Activated naive CD8-positive, alpha-beta T cell treated with anti-CD3 and anti-CD28 coated beads, Interleukin-2, amount 10 ng/mL, durations not matched to agents 7 days and 5 days (primary cell): ENCODE measurements at regions not wholly inside any gene's neighbourhood (a gene's known extent, or its start where the extent isn't known, plus 50 kb on each side); places are given as distances from the start of the nearest gene placed in this dataset.

Experiments
- ATAC-seq: fragments of 150-1000 bp; cut with Tn5 transposase; one replicate; pipeline ENCODE4 v1.10.0; 2021; ENCODE audit warnings: low read depth, moderate library complexity
- POLR2A ChIA-PET: fragments of 350-600 bp; sonication (Branson Sonifier 250); formaldehyde crosslinking; loops from one replicate; lab custom pipeline; 2021; ENCODE audit warnings: antibody characterized with exemption; lab: Charles Lee
- DNase-seq: peaks from one replicate; pipeline ENCODE4 v3.0.0; 2021
- H3K27ac Mint-ChIP-seq: one replicate; pipeline ENCODE4 v1.8.0; 2022; ENCODE audit warnings: mild to moderate bottlenecking, mixed read lengths
- H3K27me3 Mint-ChIP-seq: one replicate; pipeline ENCODE4 v1.8.0; 2022; ENCODE audit warnings: mild to moderate bottlenecking, moderate library complexity, mixed read lengths
- H3K36me3 Mint-ChIP-seq: one replicate; pipeline ENCODE4 v1.8.0; 2021; ENCODE audit warnings: mild to moderate bottlenecking, mixed read lengths
- H3K4me1 Mint-ChIP-seq: one replicate; pipeline ENCODE4 v1.8.0; 2021; ENCODE audit warnings: mixed read lengths
- H3K4me3 Mint-ChIP-seq: one replicate; pipeline ENCODE4 v1.8.0; 2022; ENCODE audit warnings: mild to moderate bottlenecking, moderate library complexity, mixed read lengths
- H3K9me3 Mint-ChIP-seq: one replicate; pipeline ENCODE4 v1.8.0; 2021; ENCODE audit warnings: mixed read lengths

DNA sequence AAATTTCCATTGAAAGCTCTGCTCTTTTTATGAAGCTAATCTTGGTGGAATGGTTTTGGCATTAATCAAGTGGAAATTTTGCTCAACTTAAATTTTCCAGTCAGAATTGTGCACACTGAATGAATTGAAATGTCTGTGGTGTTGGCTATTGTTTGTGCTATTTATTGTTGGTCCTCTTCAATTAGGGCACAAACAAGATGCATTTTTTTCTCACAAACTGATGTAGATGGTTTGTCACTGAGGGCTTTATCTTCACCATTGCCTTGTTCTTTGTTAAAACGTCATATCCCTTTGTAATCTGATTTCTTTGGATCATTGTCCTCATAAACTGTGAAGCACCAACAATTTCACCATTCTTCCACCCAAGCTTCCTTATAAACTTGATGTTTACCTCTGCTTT, 152.1 kb upstream of the RHOBTB1 start:
- POLR2A ChIA-PET, result no interaction called here

DNA sequence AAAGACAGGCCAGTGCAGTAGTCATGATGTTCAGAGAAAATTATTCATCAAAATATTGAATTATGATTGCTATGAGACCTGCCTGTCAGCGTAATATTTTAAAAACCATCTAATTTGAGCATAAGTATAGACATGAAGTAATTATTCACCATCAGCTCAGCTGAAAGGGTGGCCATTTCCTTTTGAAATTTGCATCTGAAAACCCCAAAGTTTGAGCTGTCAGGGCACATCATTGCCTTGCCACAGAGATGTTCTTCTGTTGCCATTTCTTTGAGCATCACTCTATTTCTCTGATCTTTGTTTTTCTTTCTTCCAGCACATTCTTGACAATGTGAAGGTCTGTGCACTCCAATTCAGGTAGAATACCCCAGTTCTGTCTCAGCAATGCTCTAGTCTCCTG, 147.5 kb upstream of the RHOBTB1 start:
- H3K9me3 Mint-ChIP-seq, result no peaks in the 10 kb centered on the region
- DNase-seq (no peak), ATAC-seq (no peak)
- no peaks in the 10 kb centered on the region for H3K4me1 Mint-ChIP-seq
- H3K36me3 Mint-ChIP-seq, result no peaks in the 10 kb centered on the region
- H3K27ac Mint-ChIP-seq, result no peak overlapping the region
- no peaks in the 10 kb centered on the region for H3K27me3 Mint-ChIP-seq
- no peak overlapping the region for H3K4me3 Mint-ChIP-seq
- POLR2A ChIA-PET, result no interaction called here

More for the DNA sequence above, 152.1 kb upstream of the RHOBTB1 start:
- no peaks in the 10 kb centered on the region for H3K27me3 Mint-ChIP-seq
- H3K36me3 Mint-ChIP-seq, result no peaks in the 10 kb centered on the region
- H3K4me1 Mint-ChIP-seq, result peaks cover 2% of the 10 kb centered on the region
- H3K27ac Mint-ChIP-seq, result no peak overlapping the region
- ATAC-seq (no peak), DNase-seq (no peak)
- H3K4me3 Mint-ChIP-seq, result no peak overlapping the region
- no peaks in the 10 kb centered on the region for H3K9me3 Mint-ChIP-seq

DNA sequence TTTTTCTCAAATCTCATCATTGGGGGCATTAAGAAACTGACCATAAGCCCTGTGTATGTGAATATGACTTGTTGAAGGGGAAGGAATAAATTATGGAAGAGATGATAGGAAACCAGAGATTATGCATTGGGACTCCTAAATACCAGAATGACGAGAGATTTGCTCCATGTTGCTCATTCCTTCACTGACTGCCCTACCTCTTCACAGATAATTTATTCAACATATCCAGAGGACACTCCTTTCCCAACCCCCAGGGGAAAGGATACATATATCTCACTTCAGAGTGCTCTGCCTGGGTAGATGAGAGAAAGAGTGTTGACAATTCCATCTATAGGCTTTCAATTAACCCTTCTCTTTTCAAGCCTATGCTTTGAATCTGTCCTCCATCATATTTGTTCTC, 145.3 kb upstream of the RHOBTB1 start:
- ATAC-seq (no peak), DNase-seq (no peak)
- no peak overlapping the region for H3K27ac Mint-ChIP-seq
- peaks cover 1% of the 10 kb centered on the region for H3K36me3 Mint-ChIP-seq
- POLR2A ChIA-PET, result no interaction called here
- H3K27me3 Mint-ChIP-seq, result no peaks in the 10 kb centered on the region
- no peak overlapping the region for H3K4me3 Mint-ChIP-seq
- no peaks in the 10 kb centered on the region for H3K4me1 Mint-ChIP-seq
- H3K9me3 Mint-ChIP-seq, result peaks cover 2% of the 10 kb centered on the region

DNA sequence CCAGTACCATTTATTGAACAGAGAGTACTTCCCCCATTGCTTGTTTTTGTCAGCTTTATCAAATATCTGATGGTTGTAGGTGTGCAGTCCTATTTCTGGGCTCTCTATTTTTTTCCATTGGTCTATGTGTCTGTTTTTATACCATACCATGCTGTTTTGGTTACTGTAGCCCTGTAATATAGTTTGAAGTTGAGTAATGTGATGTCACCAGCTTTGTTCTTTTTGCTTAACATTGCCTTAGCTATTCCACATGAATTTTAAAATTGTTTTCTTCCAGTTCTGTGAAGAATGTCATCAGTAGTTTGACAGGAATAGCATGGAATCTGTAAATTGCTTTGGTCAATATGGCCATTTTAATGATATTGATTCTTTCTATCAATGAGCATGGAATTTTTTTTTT, 140.5 kb upstream of the RHOBTB1 start:
- POLR2A ChIA-PET, result no interaction called here
- H3K27ac Mint-ChIP-seq, result no peak overlapping the region
- peaks cover 1% of the 10 kb centered on the region for H3K36me3 Mint-ChIP-seq
- no peak for ATAC-seq
- H3K9me3 Mint-ChIP-seq, result peaks cover 2% of the 10 kb centered on the region
- DNase-seq, result no peak
- H3K4me1 Mint-ChIP-seq, result no peaks in the 10 kb centered on the region
- no peaks in the 10 kb centered on the region for H3K27me3 Mint-ChIP-seq
- H3K4me3 Mint-ChIP-seq, result no peak overlapping the region

DNA sequence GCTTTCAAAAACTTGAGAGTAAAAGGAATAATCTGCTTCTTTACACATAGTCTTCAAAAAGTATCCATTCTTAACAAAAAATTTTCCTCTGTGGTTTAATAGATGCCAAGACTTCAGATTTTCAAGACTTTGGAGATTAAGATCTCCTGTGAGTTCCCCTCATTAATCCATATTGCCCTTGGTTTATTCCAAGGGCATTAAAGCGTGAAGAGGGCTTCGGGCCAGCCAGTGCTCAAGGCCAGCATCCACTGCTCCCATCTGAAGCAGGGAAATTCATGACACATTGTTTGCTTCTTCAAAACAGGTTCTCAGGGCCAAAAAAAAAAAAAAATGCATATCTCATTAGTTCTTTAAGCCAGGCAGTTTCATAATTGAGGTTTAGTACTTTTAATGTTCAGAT, 137.3 kb upstream of the RHOBTB1 start:
- Mint-ChIP-seq H3K4me3 (no peak overlapping the region), H3K4me1 (no peaks in the 10 kb centered on the region), H3K36me3 (peaks cover 1% of the 10 kb centered on the region), H3K9me3 (peaks cover 2% of the 10 kb centered on the region), H3K27me3 (no peaks in the 10 kb centered on the region), H3K27ac (no peak overlapping the region)
- POLR2A ChIA-PET, result no interaction called here
- no peak for DNase-seq
- ATAC-seq, result no peak

DNA sequence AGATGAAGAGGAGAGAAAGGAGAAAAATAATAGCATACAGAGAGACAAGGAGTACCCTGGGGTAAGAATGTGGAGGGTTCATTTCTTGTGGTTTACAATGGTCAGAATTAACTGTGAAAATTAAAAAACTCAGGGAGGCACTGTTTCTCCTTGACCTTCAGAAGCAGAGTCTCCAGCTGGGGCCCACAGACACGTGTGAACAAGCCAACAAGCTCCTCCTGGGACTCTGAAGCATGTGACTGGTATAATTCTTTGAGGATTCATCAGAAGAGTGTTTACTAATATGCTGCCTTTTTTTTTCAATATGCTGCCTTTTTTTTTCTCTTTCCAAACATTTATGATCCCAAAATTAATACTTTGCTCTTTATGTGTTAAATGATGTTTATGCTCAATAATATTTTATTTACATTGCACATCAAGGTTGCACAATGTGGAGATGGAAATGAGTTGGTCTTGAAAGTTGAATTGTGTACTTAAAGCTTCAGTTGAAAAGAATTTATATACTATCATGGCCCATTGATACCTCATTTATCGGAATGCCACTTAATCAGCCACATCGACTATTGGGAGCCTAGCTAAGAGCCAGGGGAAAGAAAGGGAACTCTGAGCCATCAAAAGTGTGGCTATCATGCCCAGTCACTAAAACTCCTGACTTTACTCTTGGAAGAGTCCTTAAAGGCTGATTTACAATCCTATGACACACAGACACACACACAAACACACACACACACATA, 134.7 kb upstream of the RHOBTB1 start:
- no peaks in the 10 kb centered on the region for H3K36me3 Mint-ChIP-seq
- H3K4me1 Mint-ChIP-seq, result no peaks in the 10 kb centered on the region
- ATAC-seq, result no peak
- POLR2A ChIA-PET, result no interaction called here
- no peak overlapping the region for H3K4me3 Mint-ChIP-seq
- DNase-seq, result no peak
- H3K9me3 Mint-ChIP-seq, result no peaks in the 10 kb centered on the region
- no peaks in the 10 kb centered on the region for H3K27me3 Mint-ChIP-seq
- H3K27ac Mint-ChIP-seq, result no peak overlapping the region

DNA sequence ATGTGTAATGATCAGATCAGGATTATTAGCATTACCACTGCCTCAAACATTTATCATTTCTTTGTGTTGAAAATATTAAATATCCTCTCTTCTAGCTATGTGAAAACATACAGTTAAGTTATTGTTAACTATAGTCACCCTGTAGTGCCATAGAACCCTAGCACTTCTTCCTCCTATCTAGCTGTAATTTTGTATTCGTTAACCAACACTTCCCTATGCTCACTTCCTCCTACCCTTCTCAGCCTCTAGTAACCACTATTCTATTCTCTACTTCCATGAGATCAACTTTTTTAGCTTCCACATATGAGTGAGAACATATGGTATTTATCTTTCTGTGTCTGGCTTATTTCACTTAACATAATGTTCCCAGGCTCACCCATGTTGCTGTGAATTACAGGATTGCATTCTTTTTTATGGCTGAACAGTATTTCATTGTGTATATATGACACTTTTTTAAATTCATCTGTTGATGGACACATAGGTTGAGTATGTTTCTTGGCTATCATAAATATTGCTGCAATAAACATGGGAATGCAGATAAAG, 132.7 kb upstream of the RHOBTB1 start:
- ATAC-seq (no peak), DNase-seq (no peak)
- Mint-ChIP-seq H3K27me3 (no peaks in the 10 kb centered on the region), H3K4me3 (no peak overlapping the region), H3K4me1 (no peaks in the 10 kb centered on the region), H3K36me3 (no peaks in the 10 kb centered on the region), H3K9me3 (no peaks in the 10 kb centered on the region), H3K27ac (no peak overlapping the region)
- POLR2A ChIA-PET, result no interaction called here

DNA sequence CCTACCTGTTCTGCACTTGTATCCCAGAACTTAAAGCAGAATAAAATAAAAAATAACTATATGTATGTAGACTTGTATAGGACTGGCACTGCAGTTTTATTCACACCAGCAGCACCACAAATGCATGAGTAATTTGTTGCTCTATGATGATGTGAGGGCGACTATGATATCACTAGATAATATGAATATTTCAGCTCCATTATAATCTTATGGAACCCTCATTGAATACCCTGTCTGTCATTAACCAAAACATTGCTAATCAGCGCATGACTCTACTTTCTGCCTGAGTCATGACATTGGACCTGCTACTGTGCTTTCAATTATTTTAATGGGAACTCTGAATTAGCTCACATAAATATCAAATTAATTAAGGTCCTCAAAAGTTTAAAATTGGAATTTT, 129.4 kb upstream of the RHOBTB1 start:
- Mint-ChIP-seq H3K36me3 (no peaks in the 10 kb centered on the region), H3K27me3 (peaks cover 3% of the 10 kb centered on the region), H3K9me3 (no peaks in the 10 kb centered on the region), H3K27ac (no peak overlapping the region), H3K4me1 (no peaks in the 10 kb centered on the region), H3K4me3 (no peak overlapping the region)
- ATAC-seq (no peak), DNase-seq (no peak)
- POLR2A ChIA-PET, result no interaction called here

DNA sequence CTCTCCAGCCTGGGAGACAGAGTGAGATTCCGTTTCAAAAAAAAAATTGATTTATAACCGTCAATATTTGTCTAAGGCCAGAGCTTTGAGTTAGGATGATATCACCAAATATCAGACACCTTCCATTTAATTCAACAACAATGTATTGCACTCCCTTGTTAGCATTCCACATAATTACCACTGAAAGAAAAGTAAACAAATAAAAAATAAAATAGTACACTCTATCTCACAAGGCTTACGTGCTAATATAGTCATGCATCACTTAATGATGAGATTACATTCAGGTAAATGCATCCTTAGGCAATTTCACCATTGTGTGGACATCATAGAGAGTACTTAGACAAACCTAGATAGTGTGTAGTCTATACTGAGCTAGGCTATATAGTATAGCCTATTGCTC, 127.6 kb upstream of the RHOBTB1 start:
- H3K27ac Mint-ChIP-seq, result no peak overlapping the region
- POLR2A ChIA-PET, result no interaction called here
- H3K36me3 Mint-ChIP-seq, result no peaks in the 10 kb centered on the region
- no peak overlapping the region for H3K4me3 Mint-ChIP-seq
- no peaks in the 10 kb centered on the region for H3K4me1 Mint-ChIP-seq
- DNase-seq (no peak), ATAC-seq (no peak)
- peaks cover 3% of the 10 kb centered on the region for H3K27me3 Mint-ChIP-seq
- no peaks in the 10 kb centered on the region for H3K9me3 Mint-ChIP-seq

DNA sequence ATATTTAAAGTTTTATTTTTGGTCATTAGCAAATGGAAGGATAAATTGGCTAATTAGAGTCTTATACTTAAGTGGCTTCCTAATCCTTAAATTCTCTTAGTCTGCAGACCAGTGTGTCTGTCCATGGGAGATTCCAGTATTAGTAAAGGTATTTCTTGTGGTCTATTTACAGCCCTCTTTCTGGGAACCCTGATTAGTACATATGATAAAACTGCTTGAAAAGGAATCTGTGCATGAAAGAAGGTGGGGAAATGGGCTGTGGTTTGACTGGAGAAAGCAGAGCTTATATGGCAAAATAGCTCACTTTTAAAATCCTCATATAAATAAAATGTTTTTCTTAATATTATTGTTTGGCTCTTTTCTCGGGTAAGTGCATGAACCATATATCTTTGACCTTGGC, 124.5 kb upstream of the RHOBTB1 start:
- ATAC-seq (no peak), DNase-seq (no peak)
- peaks cover 3% of the 10 kb centered on the region for H3K27me3 Mint-ChIP-seq
- POLR2A ChIA-PET, result no interaction called here
- no peak overlapping the region for H3K27ac Mint-ChIP-seq
- no peaks in the 10 kb centered on the region for H3K36me3 Mint-ChIP-seq
- H3K4me1 Mint-ChIP-seq, result no peaks in the 10 kb centered on the region
- no peaks in the 10 kb centered on the region for H3K9me3 Mint-ChIP-seq
- H3K4me3 Mint-ChIP-seq, result no peak overlapping the region

DNA sequence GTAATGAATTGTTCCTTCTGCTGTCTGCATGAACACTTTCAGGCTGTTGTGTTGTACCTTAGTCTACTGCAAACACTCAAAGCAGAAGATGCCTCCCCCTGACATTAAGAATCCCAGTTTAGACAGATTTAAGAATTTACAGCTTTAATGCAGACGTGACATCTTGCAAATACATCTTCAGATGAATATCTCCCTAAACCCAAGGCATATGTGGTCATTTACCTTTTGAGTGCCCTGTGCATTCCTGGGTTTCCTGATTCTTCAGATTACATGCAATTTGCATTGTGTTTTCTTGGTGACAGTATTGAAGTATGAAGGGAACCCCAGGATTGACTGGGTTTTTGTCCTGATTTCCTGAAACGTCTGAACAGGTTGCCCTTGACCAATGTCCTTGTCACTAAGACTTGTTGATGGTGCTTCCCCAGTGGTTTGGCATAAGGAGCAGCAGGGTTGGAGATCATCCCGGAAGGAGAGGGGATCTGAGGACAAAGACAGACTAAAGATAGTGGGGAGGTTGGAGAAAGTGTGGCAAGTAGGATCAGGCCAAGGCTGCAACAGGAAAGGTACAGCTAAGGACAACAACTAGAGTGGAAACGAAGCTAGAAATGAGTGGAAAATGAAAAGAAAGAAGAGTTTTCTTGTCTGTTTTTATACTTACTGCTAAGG, 123.8 kb upstream of the RHOBTB1 start:
- Mint-ChIP-seq H3K4me3 (no peak overlapping the region), H3K27me3 (peaks cover 3% of the 10 kb centered on the region), H3K4me1 (no peaks in the 10 kb centered on the region), H3K9me3 (no peaks in the 10 kb centered on the region), H3K27ac (no peak overlapping the region), H3K36me3 (no peaks in the 10 kb centered on the region)
- DNase-seq (no peak), ATAC-seq (no peak)
- POLR2A ChIA-PET, result no interaction called here

DNA sequence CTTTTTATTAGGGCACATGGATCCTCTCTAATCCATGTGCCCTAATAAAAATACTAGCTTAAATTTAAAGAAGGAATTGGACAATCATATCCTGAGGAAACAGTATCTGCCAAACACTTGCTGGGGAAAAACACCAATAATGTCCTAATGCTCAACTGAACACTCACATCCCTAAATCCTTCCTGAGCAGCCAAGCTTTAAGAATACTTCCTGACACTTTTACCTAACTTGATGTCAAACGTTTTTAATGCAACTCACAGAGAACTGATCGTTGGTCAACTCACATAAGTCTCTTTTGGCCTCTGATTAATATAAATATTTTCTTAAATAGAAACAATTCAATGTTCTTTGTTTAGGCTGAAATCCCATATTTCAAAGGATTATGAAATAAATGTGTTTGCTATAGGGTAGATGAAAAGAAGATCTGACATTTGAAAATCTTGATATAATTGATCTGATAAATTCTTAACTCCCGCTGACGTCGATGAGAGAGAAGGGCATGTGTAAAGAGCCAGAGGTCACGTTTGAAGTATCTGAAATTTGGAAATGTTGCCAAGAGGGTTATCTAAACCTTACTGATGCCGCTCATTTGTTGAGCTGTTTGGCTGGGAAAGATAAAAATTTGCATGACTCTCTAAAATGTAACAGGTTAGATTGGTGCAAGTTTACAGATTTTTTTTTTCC, 122.8 kb upstream of the RHOBTB1 start:
- H3K27me3 Mint-ChIP-seq, result peaks cover 3% of the 10 kb centered on the region
- H3K27ac Mint-ChIP-seq, result no peak overlapping the region
- ATAC-seq (no peak), DNase-seq (no peak)
- POLR2A ChIA-PET, result no interaction called here
- no peaks in the 10 kb centered on the region for H3K9me3 Mint-ChIP-seq
- H3K4me1 Mint-ChIP-seq, result no peaks in the 10 kb centered on the region
- H3K4me3 Mint-ChIP-seq, result no peak overlapping the region
- no peaks in the 10 kb centered on the region for H3K36me3 Mint-ChIP-seq

DNA sequence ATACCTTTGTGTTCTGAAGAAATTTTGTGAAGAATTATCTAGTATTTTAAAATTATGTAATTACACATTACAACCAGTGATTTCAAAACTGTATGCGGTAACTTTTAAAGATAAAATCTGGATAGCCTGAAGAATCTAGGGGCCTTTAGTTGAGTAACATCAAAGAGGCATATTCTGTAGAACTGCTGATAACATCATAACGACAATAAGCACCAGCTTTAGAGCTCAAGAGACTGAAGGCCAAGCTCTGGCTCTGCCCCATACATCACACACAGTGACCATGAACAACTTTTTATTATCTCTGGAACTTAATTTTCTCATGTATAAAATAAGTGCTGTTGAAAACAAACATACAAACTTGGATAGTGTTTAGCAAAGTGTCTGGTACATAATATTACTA, 121.1 kb upstream of the RHOBTB1 start:
- no peaks in the 10 kb centered on the region for H3K4me1 Mint-ChIP-seq
- H3K36me3 Mint-ChIP-seq, result no peaks in the 10 kb centered on the region
- POLR2A ChIA-PET, result no interaction called here
- H3K27ac Mint-ChIP-seq, result no peak overlapping the region
- peaks cover 3% of the 10 kb centered on the region for H3K27me3 Mint-ChIP-seq
- no peak for DNase-seq
- no peak for ATAC-seq
- no peaks in the 10 kb centered on the region for H3K9me3 Mint-ChIP-seq
- H3K4me3 Mint-ChIP-seq, result no peak overlapping the region

DNA sequence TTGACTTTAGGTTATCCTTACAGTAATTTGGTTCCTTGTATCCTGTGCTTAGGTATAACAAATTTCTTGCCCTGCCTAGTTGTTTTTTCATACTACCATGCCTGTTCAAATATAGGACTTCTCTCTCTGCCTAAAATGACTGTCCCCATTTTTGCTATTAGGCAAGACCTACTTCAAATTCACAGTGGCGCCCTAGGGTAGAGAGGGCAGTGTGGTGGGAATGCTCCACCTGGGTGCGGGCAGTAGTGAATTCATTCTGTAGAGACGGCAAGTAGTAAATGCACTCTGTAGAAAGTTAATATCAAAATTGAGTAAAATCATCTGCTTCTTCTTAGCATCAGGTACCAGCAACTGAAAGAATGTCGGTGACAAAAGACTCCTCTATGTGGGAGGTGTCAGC, 120.4 kb upstream of the RHOBTB1 start:
- Mint-ChIP-seq H3K27me3 (peaks cover 3% of the 10 kb centered on the region), H3K36me3 (no peaks in the 10 kb centered on the region), H3K4me3 (no peak overlapping the region), H3K27ac (no peak overlapping the region), H3K4me1 (no peaks in the 10 kb centered on the region), H3K9me3 (no peaks in the 10 kb centered on the region)
- POLR2A ChIA-PET, result no interaction called here
- DNase-seq, result no peak
- ATAC-seq, result no peak
